Liver (tissue), 8 donors: ENCODE measurements at regions not wholly inside any gene's neighbourhood (a gene's known extent, or its start where the extent isn't known, plus 50 kb on each side); places are given as distances from the start of the nearest gene placed in this dataset.

Experiments
- DNase-seq: peaks from one replicate; pipeline ENCODE4 v3.0.0-alpha.2; 2017; ENCODE audit warnings: low spot score
- H3K27ac ChIP-seq, 2 donors: one replicate each; pipeline ENCODE4 v1.7.0; 2013; ENCODE audit warnings: inconsistent platforms in 2 of 2, low read length in 2 of 2, control low read depth in 1 of 2, low read depth in 1 of 2, mild to moderate bottlenecking in 1 of 2
- H3K27me3 ChIP-seq, 4 donors: one replicate each; pipeline versions ENCODE4 v1.6.1 to v1.7.0; 2013; ENCODE audit warnings: low read length in 3 of 4, inconsistent platforms in 1 of 4, mild to moderate bottlenecking in 1 of 4, moderate library complexity in 1 of 4; ENCODE audit not compliant: control insufficient read depth in 4 of 4, insufficient read depth in 4 of 4
- H3K36me3 ChIP-seq, 4 donors: one replicate each; pipeline versions ENCODE4 v1.6.1 to v1.7.0; 2013; ENCODE audit warnings: low read length in 3 of 4, mild to moderate bottlenecking in 3 of 4, low read depth in 1 of 4, moderate library complexity in 1 of 4; ENCODE audit not compliant: control insufficient read depth in 4 of 4, insufficient read depth in 3 of 4
- H3K4me1 ChIP-seq, 4 donors: one replicate each; pipeline versions ENCODE4 v1.6.1 to v1.7.0; 2013; ENCODE audit warnings: low read length in 3 of 4, mild to moderate bottlenecking in 3 of 4, moderate library complexity in 1 of 4; ENCODE audit not compliant: control insufficient read depth in 4 of 4, insufficient read depth in 4 of 4
- H3K4me3 ChIP-seq, 3 donors: one replicate each; pipeline versions ENCODE4 v1.6.1 to v1.7.0; 2013; ENCODE audit warnings: low read length in 3 of 3, control low read depth in 1 of 3, low read depth in 1 of 3, mild to moderate bottlenecking in 1 of 3
- H3K9ac ChIP-seq, 2 donors: one replicate each; pipeline ENCODE4 v1.7.0; 2013; ENCODE audit warnings: low read length in 2 of 2, mild to moderate bottlenecking in 2 of 2, moderate library complexity in 2 of 2, control low read depth in 1 of 2, low read depth in 1 of 2
- H3K9me3 ChIP-seq, 4 donors: one replicate each; pipeline versions ENCODE4 v1.6.1 to v1.7.0; 2013; ENCODE audit warnings: low read length in 3 of 4; ENCODE audit not compliant: control insufficient read depth in 4 of 4
- CTCF ChIP-seq: fragments of 150-350 bp; IDR thresholded peaks from 2 replicates; pipeline ENCODE4 v1.5.1; 2017; ENCODE audit warnings: improper control_type of control experiment, low read depth, low read length; ENCODE audit not compliant: missing input control
- FOXA2 ChIP-seq: IDR thresholded peaks from 2 replicates; pipeline ENCODE4 v1.6.1; 2016; ENCODE audit warnings: antibody characterized with exemption
- GABPA ChIP-seq, 2 donors: IDR thresholded peaks in 1 of 2; conservative IDR thresholded peaks in 1 of 2; 2 replicates each; pipeline ENCODE4 v1.6.1; 2016; ENCODE audit warnings: antibody characterized with exemption in 2 of 2, mild to moderate bottlenecking in 1 of 2, moderate library complexity in 1 of 2
- HNF4G ChIP-seq: IDR thresholded peaks from 2 replicates; pipeline ENCODE4 v1.6.1; 2016; ENCODE audit warnings: antibody characterized with exemption
- JUND ChIP-seq, 2 donors: IDR thresholded peaks; 2 replicates each; pipeline ENCODE4 v1.6.1; 2016; ENCODE audit warnings: antibody characterized with exemption in 2 of 2
- NR2F2 ChIP-seq: IDR thresholded peaks from 2 replicates; pipeline ENCODE4 v1.6.1; 2016; ENCODE audit warnings: antibody characterized with exemption
- RAD21 ChIP-seq, 2 donors: IDR thresholded peaks; 2 replicates each; pipeline ENCODE4 v1.6.1; 2016; ENCODE audit warnings: antibody characterized with exemption in 2 of 2, mild to moderate bottlenecking in 2 of 2
- REST ChIP-seq: IDR thresholded peaks from 2 replicates; pipeline ENCODE4 v1.6.1; 2016; ENCODE audit warnings: antibody characterized with exemption, mild to moderate bottlenecking
- RXRA ChIP-seq, 2 donors: IDR thresholded peaks; 2 replicates each; pipeline ENCODE4 v1.6.1; 2017 to 2018; ENCODE audit warnings: antibody characterized with exemption in 2 of 2, mild to moderate bottlenecking in 1 of 2
- SP1 ChIP-seq: IDR thresholded peaks from 2 replicates; pipeline ENCODE4 v1.6.1; 2018; ENCODE audit warnings: antibody characterized with exemption, mild to moderate bottlenecking
- TAF1 ChIP-seq: conservative IDR thresholded peaks from 2 replicates; pipeline ENCODE4 v1.6.1; 2016; ENCODE audit warnings: antibody characterized with exemption, mild to moderate bottlenecking
- YY1 ChIP-seq: IDR thresholded peaks from 2 replicates; pipeline ENCODE4 v1.6.1; 2016; ENCODE audit warnings: antibody characterized with exemption, mild to moderate bottlenecking
- ZBTB33 ChIP-seq: IDR thresholded peaks from 2 replicates; pipeline ENCODE4 v1.6.1; 2016; ENCODE audit warnings: antibody characterized with exemption
- WGBS: extraction: QIAGEN DNeasy Blood & Tissue Kit; methylation state at CpG from one replicate; pipeline ENCODE4 v1.1.7; 2013; 5-methylcytosine and 5-hydroxymethylcytosine counted together
- TF ChIP-seq, protein P1 (sequence below): IDR thresholded peaks from 2 replicates; pipeline ENCODE4 v1.6.1; 2016; ENCODE audit warnings: antibody characterized with exemption
- donor health status: healthy.
- donor health status: healthy.
- donor health status: healthy.
- donor health status: healthy.
- donor health status: healthy.

GRCh38 chr17:79410681-79411080 is 200.2 kb downstream of the RBFOX3 start (continued):
- TF ChIP-seq CTCF (no peak), YY1 (no peak)
- TF ChIP-seq, protein P1, sequence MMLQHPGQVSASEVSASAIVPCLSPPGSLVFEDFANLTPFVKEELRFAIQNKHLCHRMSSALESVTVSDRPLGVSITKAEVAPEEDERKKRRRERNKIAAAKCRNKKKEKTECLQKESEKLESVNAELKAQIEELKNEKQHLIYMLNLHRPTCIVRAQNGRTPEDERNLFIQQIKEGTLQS = no peak

DNA sequence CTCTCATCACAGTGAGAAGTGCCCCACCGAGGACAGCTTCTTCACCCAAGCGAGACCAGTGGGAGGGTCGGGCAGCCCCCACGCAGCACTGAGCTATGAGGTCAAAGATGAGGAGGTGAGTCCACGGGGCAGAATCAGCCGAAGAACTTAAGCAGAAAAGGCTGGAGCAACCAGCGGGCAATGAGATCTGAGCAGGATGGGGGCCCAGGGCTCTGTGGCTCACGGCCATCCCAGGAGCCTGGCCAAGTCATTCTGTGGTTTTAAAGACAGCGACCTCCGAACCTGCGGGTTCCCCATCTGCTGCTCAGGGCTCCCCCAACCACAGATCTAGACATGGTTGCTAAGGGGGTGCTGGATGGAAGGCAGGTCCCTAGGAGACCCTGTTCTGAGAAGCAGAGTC is 202.6 kb downstream of the RBFOX3 start:
- no peak overlapping the region for H3K9ac ChIP-seq
- TF ChIP-seq REST (no peak), SP1 (no peak), JUND (IDR thresholded peaks at IDR 0.05) (no peak), GABPA (IDR thresholded peaks at IDR 0.05 in 1 of 2, conservative IDR thresholded peaks at IDR 0.05 in 1 of 2) (no peak), RAD21 (IDR thresholded peaks at IDR 0.05) (no peak), FOXA2 (no peak), ZBTB33 (no peak), RXRA (IDR thresholded peaks at IDR 0.05) (no peak), HNF4G (no peak), NR2F2 (no peak), CTCF (no peak), TAF1 (no peak), YY1 (no peak)
- TF ChIP-seq, protein P1 = no peak
- H3K36me3 ChIP-seq = no peaks in the 10 kb centered on the region
- no peaks in the 10 kb centered on the region for H3K9me3 ChIP-seq
- WGBS = 47% methylated on average over 11 of the region's 11 CpGs
- H3K27me3 ChIP-seq = peaks cover 0 to 13% (median 3%) of the 10 kb centered on the region in 4 donors
- no peak overlapping the region for H3K27ac ChIP-seq
- no peak for DNase-seq
- no peak overlapping the region for H3K4me3 ChIP-seq
- no peaks in the 10 kb centered on the region for H3K4me1 ChIP-seq
